ENCODE measurements at regions not wholly inside any gene's neighbourhood (a gene's known extent, or its start where the extent isn't known, plus 50 kb on each side); places are given as distances from the start of the nearest gene placed in this dataset.

GRCh38 chr17:13735861-13736260 lies 134.1 kb upstream of the HS3ST3A1 start:
- intact Hi-C loops (cut with DNase I) = no loop called here

GRCh38 chr17:13736916-13737315 lies 135.2 kb upstream of the HS3ST3A1 start:
- no peak for DNase-seq
- intact Hi-C loops (cut with DNase I) = no loop called here

More at GRCh38 chr17:13735861-13736260, 134.1 kb upstream of the HS3ST3A1 start:
- DNase-seq = no peak

DNA sequence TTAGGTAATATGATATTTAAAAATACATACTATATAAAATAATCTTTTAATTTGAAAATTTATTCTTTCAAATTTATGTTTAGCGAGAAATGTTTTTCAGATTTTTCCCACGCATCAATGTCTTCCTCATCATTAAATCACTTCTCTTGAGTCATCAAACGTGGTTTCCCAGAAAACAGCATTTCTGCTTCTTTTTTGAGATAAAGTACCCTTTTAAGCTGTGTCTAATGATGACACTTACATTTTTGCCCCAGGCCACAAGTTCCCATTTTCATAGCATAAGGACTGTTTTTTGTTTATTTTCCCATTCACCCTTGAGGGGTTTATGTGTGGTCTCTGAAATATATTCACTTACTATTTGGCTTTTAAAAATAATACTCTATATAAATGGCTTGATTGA lies 139.0 kb upstream of the HS3ST3A1 start:
- intact Hi-C loops (cut with DNase I) = no loop called here
- no peak for DNase-seq

GRCh38 chr17:13741744-13742143 lies 140.0 kb upstream of the HS3ST3A1 start:
- no peak for DNase-seq
- intact Hi-C loops (cut with DNase I) = no loop called here

- intact Hi-C loops (cut with DNase I) = no loop called here
- DNase-seq = no peak
Measured at GRCh38 chr17:13743906-13744305, 142.2 kb upstream of the HS3ST3A1 start.

DNA sequence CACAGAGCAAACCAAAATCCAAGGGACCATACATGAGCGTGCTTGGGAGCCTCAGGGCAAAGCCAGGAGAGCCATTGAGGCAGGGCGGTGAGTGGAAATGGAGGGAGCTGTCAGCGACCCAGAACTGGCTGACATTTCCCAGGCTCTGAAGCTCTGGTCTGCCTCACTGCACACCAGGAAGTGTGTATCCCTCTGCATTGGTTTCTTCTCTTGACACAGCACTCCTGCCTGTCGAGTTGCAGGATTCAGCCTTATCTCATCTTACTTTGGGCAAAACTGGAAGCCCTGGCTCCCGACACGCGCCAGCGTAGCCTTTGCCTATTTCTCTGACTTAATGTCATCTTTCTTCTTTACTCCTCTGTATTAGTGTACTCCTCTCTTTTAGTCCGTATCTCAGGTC lies 144.7 kb upstream of the HS3ST3A1 start:
- intact Hi-C loops (cut with DNase I) = no loop called here
- no peak for DNase-seq

DNA sequence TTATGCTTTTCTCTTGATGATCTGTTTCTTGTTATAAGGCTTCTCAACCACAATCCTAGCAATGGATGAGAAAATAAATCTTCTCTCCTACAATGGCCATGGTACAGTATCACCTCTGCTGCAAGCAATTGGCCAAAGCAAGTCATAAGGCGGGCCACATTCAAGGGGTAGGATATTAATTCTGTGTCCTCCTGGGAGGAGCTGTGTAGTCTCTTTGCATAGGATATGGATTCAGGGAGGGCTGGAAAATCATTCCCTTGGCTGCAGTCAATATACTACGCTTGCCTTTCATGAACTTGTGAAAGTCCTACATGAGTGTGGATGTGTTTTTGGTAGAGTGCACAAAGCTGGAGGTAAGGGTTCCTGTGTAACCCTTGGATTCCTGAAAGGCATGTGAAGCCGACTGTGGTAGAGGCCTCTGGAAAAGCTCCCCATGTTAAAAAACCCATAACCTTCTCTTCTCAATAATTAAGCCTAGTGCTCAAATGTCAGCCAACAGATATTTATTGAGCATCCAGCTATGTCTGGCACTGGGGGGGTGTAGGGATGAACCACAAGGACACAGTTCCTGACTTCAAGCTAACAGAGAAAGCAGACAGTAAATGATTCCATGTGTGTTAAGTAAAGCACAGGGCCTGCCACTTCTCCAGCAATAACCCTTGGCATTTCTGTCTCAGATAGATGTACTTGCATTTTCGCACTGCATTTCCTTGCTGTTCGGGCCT lies 147.6 kb upstream of the HS3ST3A1 start:
- DNase-seq = no peak
- intact Hi-C loops (cut with DNase I) = no loop called here

GRCh38 chr17:13749891-13750235 lies 148.1 kb upstream of the HS3ST3A1 start:
- intact Hi-C loops (cut with DNase I) = no loop called here
- DNase-seq = no peak

DNA sequence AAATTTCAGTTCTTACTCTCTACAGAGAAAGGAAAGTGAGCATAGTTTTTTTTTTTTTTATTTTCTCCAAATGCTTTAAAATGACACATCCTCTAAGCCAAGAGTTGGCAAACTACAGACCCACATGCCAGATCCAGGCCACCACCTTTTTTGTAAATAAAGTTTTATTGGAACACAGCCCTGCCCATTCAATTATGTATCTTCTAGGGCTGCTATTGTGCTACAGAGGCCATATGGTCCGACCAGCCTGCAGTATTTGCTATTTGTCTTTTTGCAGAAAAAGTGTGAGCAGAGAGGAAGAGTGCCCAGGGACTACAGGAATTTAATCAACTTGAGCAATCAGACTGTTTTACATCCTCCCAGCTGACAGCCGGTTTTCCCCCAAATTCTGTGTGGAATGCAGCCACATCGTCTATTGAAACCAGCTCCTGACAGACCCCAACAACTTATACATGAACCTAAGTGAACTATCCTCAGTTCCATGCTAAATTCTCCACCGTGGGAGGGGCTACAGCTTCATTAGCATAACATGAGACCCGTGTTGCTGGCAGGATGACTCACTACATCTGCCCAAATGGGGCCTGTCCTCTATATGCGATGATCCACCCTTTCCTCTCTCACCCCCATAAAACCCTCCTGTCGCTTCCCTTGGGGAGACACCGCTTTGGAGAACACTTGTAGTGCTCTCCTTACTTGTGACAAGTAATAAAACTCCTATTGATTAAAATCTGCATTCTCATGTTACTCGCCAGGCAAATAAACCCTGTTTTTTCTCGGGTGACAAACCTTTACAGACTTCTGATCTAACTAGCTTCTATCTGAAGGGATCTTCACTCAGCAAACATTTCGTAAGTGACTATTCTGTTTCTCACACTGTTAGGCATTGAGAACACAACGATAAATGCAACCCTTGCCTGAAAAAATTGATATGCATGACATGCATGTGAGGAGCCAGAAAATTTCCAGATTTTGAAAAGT lies 149.4 kb upstream of the HS3ST3A1 start:
- DNase-seq = no peak
- intact Hi-C loops (cut with DNase I) = no loop called here

GRCh38 chr17:13753154-13753553 lies 151.4 kb upstream of the HS3ST3A1 start:
- no peak for DNase-seq
- intact Hi-C loops (cut with DNase I) = no loop called here

- no peak for DNase-seq
- intact Hi-C loops (cut with DNase I) = no loop called here
Measured at GRCh38 chr17:13753771-13754170, 152.0 kb upstream of the HS3ST3A1 start.

- DNase-seq = no peak
- intact Hi-C loops (cut with DNase I) = no loop called here
Measured at GRCh38 chr17:13755851-13756250, 154.1 kb upstream of the HS3ST3A1 start.

- DNase-seq = no peak
- intact Hi-C loops (cut with DNase I) = no loop called here
Measured at GRCh38 chr17:13756763-13757162, 155.0 kb upstream of the HS3ST3A1 start.

DNA sequence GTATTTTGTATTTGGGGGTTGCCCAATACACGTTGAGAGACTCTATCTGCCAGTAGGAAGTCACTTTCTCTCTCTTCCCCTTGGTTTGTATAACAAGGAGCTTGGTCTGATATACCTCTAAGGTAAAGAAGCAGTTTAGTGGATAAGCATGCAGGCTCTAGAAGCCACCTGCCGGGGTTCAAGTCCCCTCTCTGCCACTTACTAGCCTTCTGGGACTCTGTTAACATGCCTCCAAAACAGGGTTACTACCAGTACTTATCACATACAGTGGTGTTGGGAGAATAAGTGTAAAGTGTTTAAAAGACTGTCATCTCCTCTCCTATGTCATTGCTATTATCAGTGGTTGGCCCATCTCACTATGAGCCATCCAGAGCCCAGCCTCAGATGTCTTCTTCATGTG lies 156.1 kb upstream of the HS3ST3A1 start:
- intact Hi-C loops (cut with DNase I) = no loop called here
- DNase-seq = no peak

GRCh38 chr17:13759518-13760335 lies 158.0 kb upstream of the HS3ST3A1 start:
- DNase-seq = no peak
- intact Hi-C loops (cut with DNase I) = no loop called here

DNA sequence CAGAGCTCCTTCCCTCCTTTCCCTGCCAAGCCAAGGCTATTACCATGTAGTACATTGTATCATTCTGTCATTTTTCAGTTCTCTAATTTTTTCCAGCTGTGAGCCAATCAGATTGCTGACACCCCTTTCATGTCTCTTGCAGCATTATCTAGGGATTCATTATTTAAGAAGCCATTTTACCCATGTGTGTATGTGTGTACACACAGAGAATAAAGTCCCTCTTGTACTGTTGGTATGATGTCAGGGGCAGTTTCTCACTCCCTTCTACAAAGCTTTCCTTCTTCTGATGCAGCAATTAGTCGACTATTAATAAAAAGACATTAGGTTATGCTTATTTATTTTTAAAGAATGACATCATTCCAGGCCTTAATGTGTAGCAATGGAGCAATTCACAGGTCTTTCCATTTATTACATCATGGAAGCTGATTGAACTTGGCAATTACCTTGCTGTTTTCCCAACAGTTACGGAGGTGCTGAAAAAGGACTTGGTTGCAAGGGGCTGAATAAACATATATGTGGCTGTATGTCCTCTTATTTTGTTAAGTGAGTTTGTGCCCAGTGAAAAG lies 159.4 kb upstream of the HS3ST3A1 start:
- DNase-seq = no peak
- intact Hi-C loops (cut with DNase I) = no loop called here

GRCh38 chr17:13765701-13766100 lies 164.0 kb upstream of the HS3ST3A1 start:
- intact Hi-C loops (cut with DNase I) = no loop called here
- DNase-seq = no peak

DNA sequence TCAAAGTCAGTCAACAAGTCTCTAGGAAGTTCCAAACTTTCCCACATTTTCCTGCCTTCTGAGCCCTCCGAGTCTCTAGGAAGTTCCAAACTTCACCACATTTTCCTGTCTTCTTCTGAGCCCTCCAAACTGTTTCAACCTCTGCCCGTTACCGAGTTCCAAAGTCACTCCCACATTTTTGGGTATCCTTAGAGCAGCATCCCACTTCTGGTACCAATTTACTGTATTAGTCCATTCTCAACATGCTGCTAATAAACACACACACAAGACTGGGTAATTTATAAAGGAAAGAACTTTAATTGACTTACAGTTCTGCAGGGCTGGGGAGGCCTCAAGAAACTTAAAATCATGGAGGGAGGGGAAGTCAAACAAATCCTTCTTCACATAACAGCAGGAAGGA lies 169.0 kb upstream of the HS3ST3A1 start:
- intact Hi-C loops (cut with DNase I) = no loop called here
- DNase-seq = no peak

- intact Hi-C loops (cut with DNase I) = no loop called here
- DNase-seq = no peak
Measured at GRCh38 chr17:13775450-13775849, 173.7 kb upstream of the HS3ST3A1 start.

DNA sequence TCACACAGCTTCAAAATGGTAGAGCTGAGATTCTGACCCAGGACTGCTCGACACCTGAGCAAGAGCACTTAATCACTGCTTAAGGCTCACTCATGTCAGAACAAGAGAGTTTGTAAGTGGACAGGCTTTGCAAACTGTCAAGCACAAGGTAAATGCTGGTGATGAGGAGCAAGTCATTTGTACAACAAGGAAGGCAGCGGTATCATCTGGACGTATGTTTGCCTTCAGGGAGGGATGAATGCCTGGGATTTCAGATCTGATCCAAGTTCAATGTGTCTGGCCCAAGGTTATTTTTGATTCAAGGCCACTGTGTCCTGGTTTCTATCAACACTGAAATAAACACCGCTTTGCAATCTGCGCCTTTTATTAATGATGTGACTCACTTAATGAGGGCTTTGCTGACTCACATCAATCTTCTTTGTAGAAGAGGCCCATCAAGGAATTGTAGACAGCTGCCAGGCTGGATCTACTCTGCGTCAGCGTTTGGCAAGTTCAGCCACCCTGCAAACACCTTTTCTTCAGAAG lies 174.4 kb upstream of the HS3ST3A1 start:
- DNase-seq = no peak
- intact Hi-C loops (cut with DNase I) = no loop called here

Measured in posterior cingulate gyrus (tissue), 11 donors.